Stimulated activated CD4-positive, alpha-beta T cell treated with anti-CD3 and anti-CD28 coated beads, TNF-alpha, amount 100 ng/mL, for 4 hours (primary cell): ENCODE measurements at regions not wholly inside any gene's neighbourhood (a gene's known extent, or its start where the extent isn't known, plus 50 kb on each side); places are given as distances from the start of the nearest gene placed in this dataset.
"Not testable (repeated sequence)": the region's sequence is repeated elsewhere in the genome, so short reads cannot be mapped to it uniquely, and the experiment has no call there.

Experiments used
- DNase-seq, 3 experiments: peaks; one replicate each; pipeline ENCODE4 v3.0.0-alpha.2; 2020; ENCODE audit warnings: low read depth in 3 of 3

GRCh38 chr14:106518054-106518943 lies 991.9 kb downstream of the TMEM121 start:
- peak; percentile 66 to 77 (median 68) for DNase-seq

- not testable (repeated sequence) for DNase-seq
These were observed 995.7 kb downstream of the TMEM121 start for GRCh38 chr14:106522118-106522517.

GRCh38 chr14:106522990-106523389 lies 996.6 kb downstream of the TMEM121 start:
- DNase-seq: no peak

GRCh38 chr14:106528717-106529116 lies 1002.3 kb downstream of the TMEM121 start:
- DNase-seq: no peak

GRCh38 chr14:106530031-106530422 lies 1003.6 kb downstream of the TMEM121 start:
- DNase-seq: no peak

- no peak for DNase-seq
These were observed 1004.2 kb downstream of the TMEM121 start for GRCh38 chr14:106530423-106531107.

- not testable (repeated sequence) for DNase-seq
These were observed 1011.2 kb downstream of the TMEM121 start for GRCh38 chr14:106537597-106537996.

GRCh38 chr14:106538201-106538600 lies 1011.8 kb downstream of the TMEM121 start:
- no peak for DNase-seq

GRCh38 chr14:106547735-106548434 lies 1021.5 kb downstream of the TMEM121 start:
- no peak for DNase-seq

- DNase-seq: no peak
These were observed 1022.7 kb downstream of the TMEM121 start for GRCh38 chr14:106549064-106549463.

GRCh38 chr14:106551265-106551664 lies 1024.9 kb downstream of the TMEM121 start:
- no peak for DNase-seq

GRCh38 chr14:106556211-106556610 lies 1029.8 kb downstream of the TMEM121 start:
- DNase-seq: not testable (repeated sequence)

GRCh38 chr14:106556665-106557289 lies 1030.4 kb downstream of the TMEM121 start:
- peak; percentile 52 to 68 (median 59) for DNase-seq

GRCh38 chr14:106562451-106562850 lies 1036.1 kb downstream of the TMEM121 start:
- no peak for DNase-seq

GRCh38 chr14:106564058-106564643 lies 1037.8 kb downstream of the TMEM121 start:
- peak; percentile 14 to 36 (median 20) for DNase-seq

GRCh38 chr14:106578481-106578880 lies 1052.1 kb downstream of the TMEM121 start:
- DNase-seq: no peak

GRCh38 chr14:106579084-106579483 lies 1052.7 kb downstream of the TMEM121 start:
- no peak for DNase-seq

GRCh38 chr14:106585692-106586091 lies 1059.3 kb downstream of the TMEM121 start:
- no peak for DNase-seq

- DNase-seq: peak; percentile 29 to 42 (median 34)
These were observed 1059.8 kb downstream of the TMEM121 start for GRCh38 chr14:106586098-106586704.

- DNase-seq: not testable (repeated sequence)
These were observed 1065.2 kb downstream of the TMEM121 start for GRCh38 chr14:106591539-106591938.
